ENCODE measurements at regions not wholly inside any gene's neighbourhood (a gene's known extent, or its start where the extent isn't known, plus 50 kb on each side); places are given as distances from the start of the nearest gene placed in this dataset.
"Not testable (repeated sequence)": the region's sequence is repeated elsewhere in the genome, so short reads cannot be mapped to it uniquely, and the experiment has no call there.

- DNase-seq: no peak
These were observed 74.9 kb downstream of the ANKEF1 start for GRCh38 chr20:10109641-10110040.

GRCh38 chr20:10110151-10110550 lies 75.4 kb downstream of the ANKEF1 start:
- no peak for DNase-seq

- DNase-seq: no peak
These were observed 76.6 kb downstream of the ANKEF1 start for GRCh38 chr20:10111139-10111958.

GRCh38 chr20:10111959-10112250 lies 77.1 kb downstream of the ANKEF1 start:
- DNase-seq: no peak

- no peak for DNase-seq
These were observed 79.0 kb downstream of the ANKEF1 start for GRCh38 chr20:10113746-10114145.

- DNase-seq: no peak
These were observed 79.8 kb downstream of the ANKEF1 start for GRCh38 chr20:10114598-10114997.

- DNase-seq: no peak
These were observed 80.2 kb downstream of the ANKEF1 start for GRCh38 chr20:10115021-10115420.

GRCh38 chr20:10119336-10119735 lies 84.5 kb downstream of the ANKEF1 start:
- DNase-seq: no peak

- not testable (repeated sequence) for DNase-seq
These were observed 90.1 kb downstream of the ANKEF1 start for GRCh38 chr20:10124883-10125282.

- no peak for DNase-seq
These were observed 91.0 kb downstream of the ANKEF1 start for GRCh38 chr20:10125757-10126156.

GRCh38 chr20:10129749-10130148 lies 88.9 kb upstream of the SNAP25 start:
- no peak for DNase-seq

- peak; percentile 4 for DNase-seq
These were observed 86.8 kb upstream of the SNAP25 start for GRCh38 chr20:10131732-10132345.

GRCh38 chr20:10132387-10132786 lies 86.2 kb upstream of the SNAP25 start:
- no peak for DNase-seq

GRCh38 chr20:10133532-10133931 lies 85.1 kb upstream of the SNAP25 start:
- no peak for DNase-seq

- DNase-seq: no peak
These were observed 84.5 kb upstream of the SNAP25 start for GRCh38 chr20:10134176-10134575.

- DNase-seq: no peak
These were observed 83.2 kb upstream of the SNAP25 start for GRCh38 chr20:10135438-10135837.

- no peak for DNase-seq
These were observed 81.6 kb upstream of the SNAP25 start for GRCh38 chr20:10137032-10137431.

- DNase-seq: no peak
These were observed 81.1 kb upstream of the SNAP25 start for GRCh38 chr20:10137533-10137932.

- DNase-seq: no peak
These were observed 61.1 kb upstream of the SNAP25 start for GRCh38 chr20:10157549-10157948.

GRCh38 chr20:10167040-10167439 lies 51.6 kb upstream of the SNAP25 start:
- no peak for DNase-seq

GRCh38 chr20:10167594-10167993 lies 51.0 kb upstream of the SNAP25 start:
- DNase-seq: no peak
